Testis (tissue), 2 donors: ENCODE measurements at regions not wholly inside any gene's neighbourhood (a gene's known extent, or its start where the extent isn't known, plus 50 kb on each side); places are given as distances from the start of the nearest gene placed in this dataset.
"Not testable (repeated sequence)": the region's sequence is repeated elsewhere in the genome, so short reads cannot be mapped to it uniquely, and the experiment has no call there.

Source experiments
- DNase-seq: peaks from one replicate; pipeline ENCODE4 v3.0.0-alpha.2; 2019
- H3K27ac ChIP-seq, 2 donors: fragments of 200-600 bp; sonication (generic); one replicate each; pipeline ENCODE4 v1.5.1; 2019
- H3K27me3 ChIP-seq: fragments of 200-600 bp; sonication (generic); one replicate; pipeline ENCODE4 v1.5.1; 2019
- H3K36me3 ChIP-seq: fragments of 200-600 bp; sonication (generic); one replicate; pipeline ENCODE4 v1.5.1; 2017; ENCODE audit warnings: low read depth; ENCODE audit errors: missing control alignments
- H3K4me1 ChIP-seq: fragments of 200-600 bp; sonication (generic); one replicate; pipeline ENCODE4 v1.5.1; 2019
- H3K4me3 ChIP-seq, 2 donors: fragments of 200-600 bp; sonication (generic); one replicate each; pipeline ENCODE4 v1.5.1; 2017 to 2019
- H3K9me3 ChIP-seq: fragments of 200-600 bp; sonication (generic); one replicate; pipeline ENCODE4 v1.5.1; 2017
- POLR2A ChIP-seq: fragments of 450-650 bp; IDR thresholded peaks from one replicate; pipeline ENCODE4 v1.6.1; 2017; ENCODE audit warnings: antibody characterized with exemption, mild to moderate bottlenecking, moderate library complexity
- WGBS, 2 donors: methylation state at CpG; one replicate each; pipeline ENCODE4 v1.1.5; 2018; 5-methylcytosine and 5-hydroxymethylcytosine counted together
- intact Hi-C: fragments of 100-400 bp; cut with DNase I; formaldehyde crosslinking; loops from one replicate; pipeline ENCODE4 v1.15.1; 2023; ENCODE audit warnings: low total_unique reads
- TF ChIP-seq, protein P1 (sequence below), 3 experiments: fragments of 450-650 bp in 2 of 3; fragments of 200-600 bp in 1 of 3; sonication (generic) in 1 of 3; IDR thresholded peaks; one replicate each; pipeline ENCODE4 v1.5.1; 2016 to 2019; ENCODE audit warnings: antibody characterized with exemption in 3 of 3, mild to moderate bottlenecking in 2 of 3, moderate library complexity in 1 of 3

DNA sequence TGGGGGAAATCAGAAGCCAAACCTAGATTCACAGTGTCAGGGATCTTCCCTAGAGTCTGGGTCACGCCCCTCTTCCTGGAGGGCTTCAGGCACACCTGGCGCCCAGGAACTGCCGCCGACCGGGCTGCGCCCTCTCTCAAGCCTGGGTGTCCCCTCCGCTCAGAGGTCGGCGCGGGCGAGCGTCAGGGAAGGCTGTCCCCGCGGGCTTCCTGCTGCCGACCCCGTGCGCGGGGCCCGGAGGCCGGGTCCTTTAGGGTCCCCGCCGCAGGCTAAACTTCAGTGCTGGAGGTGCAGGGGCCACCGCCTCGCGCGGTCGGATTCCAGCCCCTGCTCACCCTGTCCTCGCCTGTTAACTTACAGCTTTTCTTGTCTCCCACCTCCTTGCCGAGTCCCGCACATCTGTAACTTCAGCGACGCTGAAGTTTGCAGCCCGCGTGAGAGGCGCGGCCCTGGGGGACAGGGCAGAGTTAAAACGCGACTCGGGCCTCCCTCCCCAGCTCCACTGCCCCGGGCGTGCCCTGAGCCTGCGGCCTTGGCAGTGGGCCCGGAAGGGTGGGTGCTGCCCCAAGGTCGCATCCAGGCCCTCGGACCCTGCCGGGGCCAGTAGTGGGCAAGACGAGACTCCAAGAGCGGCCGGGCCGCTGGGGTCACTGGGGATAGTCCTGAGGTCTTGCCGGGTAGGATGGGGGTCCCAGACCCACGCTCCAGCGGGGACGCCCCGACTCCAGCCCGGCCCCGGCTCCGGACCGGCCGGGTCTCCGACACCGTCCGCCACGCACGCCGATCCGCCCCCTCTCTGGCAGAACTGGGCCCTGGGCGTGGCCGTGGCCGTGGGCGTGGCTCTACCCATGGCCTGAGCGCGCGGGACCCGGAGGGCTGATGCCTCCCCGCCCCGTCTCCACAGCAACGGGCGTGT, 95.6 kb upstream of the ZNF98 start:
- Histone ChIP-seq H3K27me3 (no peaks in the 10 kb centered on the region), H3K4me3 (peak overlapping the region; percentile 34 to 51), H3K9me3 (no peaks in the 10 kb centered on the region), H3K36me3 (no peaks in the 10 kb centered on the region), H3K27ac (no peak overlapping the region), H3K4me1 (no peaks in the 10 kb centered on the region)
- 42 to 56% methylated on average over 42 to 76 of the region's 79 CpGs for WGBS, 2 donors
- DNase-seq: peak; percentile 29
- TF ChIP-seq POLR2A: no peak
- TF ChIP-seq, protein P1, sequence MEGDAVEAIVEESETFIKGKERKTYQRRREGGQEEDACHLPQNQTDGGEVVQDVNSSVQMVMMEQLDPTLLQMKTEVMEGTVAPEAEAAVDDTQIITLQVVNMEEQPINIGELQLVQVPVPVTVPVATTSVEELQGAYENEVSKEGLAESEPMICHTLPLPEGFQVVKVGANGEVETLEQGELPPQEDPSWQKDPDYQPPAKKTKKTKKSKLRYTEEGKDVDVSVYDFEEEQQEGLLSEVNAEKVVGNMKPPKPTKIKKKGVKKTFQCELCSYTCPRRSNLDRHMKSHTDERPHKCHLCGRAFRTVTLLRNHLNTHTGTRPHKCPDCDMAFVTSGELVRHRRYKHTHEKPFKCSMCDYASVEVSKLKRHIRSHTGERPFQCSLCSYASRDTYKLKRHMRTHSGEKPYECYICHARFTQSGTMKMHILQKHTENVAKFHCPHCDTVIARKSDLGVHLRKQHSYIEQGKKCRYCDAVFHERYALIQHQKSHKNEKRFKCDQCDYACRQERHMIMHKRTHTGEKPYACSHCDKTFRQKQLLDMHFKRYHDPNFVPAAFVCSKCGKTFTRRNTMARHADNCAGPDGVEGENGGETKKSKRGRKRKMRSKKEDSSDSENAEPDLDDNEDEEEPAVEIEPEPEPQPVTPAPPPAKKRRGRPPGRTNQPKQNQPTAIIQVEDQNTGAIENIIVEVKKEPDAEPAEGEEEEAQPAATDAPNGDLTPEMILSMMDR (IDR thresholded peaks at IDR 0.05): no peak
- intact Hi-C loops: no loop called here

DNA sequence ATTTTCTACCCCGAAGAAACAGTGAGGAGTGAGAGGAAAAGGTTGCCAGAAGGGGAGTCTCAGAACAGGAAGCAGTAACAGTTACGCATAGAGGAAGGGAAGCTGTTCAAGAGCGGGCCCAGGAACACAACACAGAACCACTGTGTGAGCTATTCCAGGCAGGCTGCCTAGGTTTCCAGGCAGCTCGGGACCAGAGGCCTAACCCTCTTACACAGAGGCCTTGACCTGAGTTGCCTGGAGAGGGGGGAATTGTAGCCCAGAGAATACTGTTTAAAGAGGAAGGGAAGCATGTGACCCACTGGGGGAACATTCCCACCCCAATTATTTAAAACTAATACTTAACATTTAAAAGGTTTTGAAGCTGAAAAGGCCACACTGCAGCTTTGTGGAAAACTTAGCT, 93.3 kb upstream of the ZNF98 start:
- H3K4me3 ChIP-seq: no peak overlapping the region
- intact Hi-C loops: no loop called here
- DNase-seq: no peak
- no peaks in the 10 kb centered on the region for H3K36me3 ChIP-seq
- no peak for TF ChIP-seq POLR2A
- TF ChIP-seq, protein P1 (IDR thresholded peaks at IDR 0.05): no peak
- 79 to 88% methylated on average over 4 of the region's 4 CpGs for WGBS, 2 donors
- no peaks in the 10 kb centered on the region for H3K4me1 ChIP-seq
- no peaks in the 10 kb centered on the region for H3K27me3 ChIP-seq
- H3K9me3 ChIP-seq: no peaks in the 10 kb centered on the region
- H3K27ac ChIP-seq: no peak overlapping the region

DNA sequence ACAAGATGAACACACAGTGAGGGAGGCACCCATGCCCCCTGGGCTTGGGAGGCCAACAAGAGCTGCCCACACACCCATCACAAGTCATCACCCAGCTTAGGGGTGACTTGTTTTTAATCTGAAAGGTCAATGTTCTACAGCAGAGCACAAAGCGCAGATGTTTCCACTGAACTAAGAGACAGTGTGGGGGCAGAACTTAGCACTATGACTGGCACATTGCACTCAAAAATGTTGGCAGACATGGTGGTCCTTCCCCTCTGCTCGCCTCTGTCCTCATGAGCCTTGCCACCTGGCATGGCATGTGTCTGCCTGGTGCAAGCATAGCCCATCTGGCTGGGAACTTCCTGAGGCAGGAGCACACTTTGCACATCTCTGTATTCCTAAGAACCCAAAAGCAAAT, 81.4 kb upstream of the ZNF98 start:
- Histone ChIP-seq H3K27me3 (no peaks in the 10 kb centered on the region), H3K9me3 (no peaks in the 10 kb centered on the region), H3K27ac (no peak overlapping the region), H3K36me3 (no peaks in the 10 kb centered on the region), H3K4me1 (no peaks in the 10 kb centered on the region), H3K4me3 (no peak overlapping the region)
- DNase-seq: no peak
- TF ChIP-seq, protein P1 (IDR thresholded peaks at IDR 0.05): no peak
- no peak for TF ChIP-seq POLR2A
- intact Hi-C loops: no loop called here
- 79 to 84% methylated on average over 2 of the region's 2 CpGs for WGBS, 2 donors

DNA sequence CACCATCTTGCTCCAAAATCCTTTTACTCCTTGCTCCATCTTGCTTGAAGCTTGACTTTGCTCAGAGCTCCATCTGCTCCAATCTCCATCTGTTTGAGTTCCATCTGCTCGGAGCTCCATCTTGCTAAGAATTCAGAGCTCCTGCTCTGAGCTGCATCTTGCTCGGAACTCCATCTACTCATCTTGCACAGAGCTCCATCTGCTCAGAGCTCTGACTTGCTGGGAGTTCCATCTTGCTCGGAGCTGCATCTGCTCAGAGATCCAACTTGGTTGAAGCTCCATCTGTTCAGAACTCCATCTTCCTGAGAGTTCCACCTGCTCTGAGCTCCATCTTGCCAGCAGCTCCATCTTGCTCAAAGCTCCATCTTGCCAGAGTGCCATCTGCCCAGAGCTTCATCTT, 80.6 kb upstream of the ZNF98 start:
- Histone ChIP-seq H3K27me3 (no peaks in the 10 kb centered on the region), H3K4me3 (no peak overlapping the region), H3K9me3 (no peaks in the 10 kb centered on the region), H3K27ac (no peak overlapping the region), H3K36me3 (no peaks in the 10 kb centered on the region), H3K4me1 (no peaks in the 10 kb centered on the region)
- TF ChIP-seq, protein P1 (IDR thresholded peaks at IDR 0.05): no peak
- TF ChIP-seq POLR2A: no peak
- 84 to 85% methylated on average over 3 of the region's 3 CpGs for WGBS, 2 donors
- intact Hi-C loops: no loop called here
- no peak for DNase-seq

DNA sequence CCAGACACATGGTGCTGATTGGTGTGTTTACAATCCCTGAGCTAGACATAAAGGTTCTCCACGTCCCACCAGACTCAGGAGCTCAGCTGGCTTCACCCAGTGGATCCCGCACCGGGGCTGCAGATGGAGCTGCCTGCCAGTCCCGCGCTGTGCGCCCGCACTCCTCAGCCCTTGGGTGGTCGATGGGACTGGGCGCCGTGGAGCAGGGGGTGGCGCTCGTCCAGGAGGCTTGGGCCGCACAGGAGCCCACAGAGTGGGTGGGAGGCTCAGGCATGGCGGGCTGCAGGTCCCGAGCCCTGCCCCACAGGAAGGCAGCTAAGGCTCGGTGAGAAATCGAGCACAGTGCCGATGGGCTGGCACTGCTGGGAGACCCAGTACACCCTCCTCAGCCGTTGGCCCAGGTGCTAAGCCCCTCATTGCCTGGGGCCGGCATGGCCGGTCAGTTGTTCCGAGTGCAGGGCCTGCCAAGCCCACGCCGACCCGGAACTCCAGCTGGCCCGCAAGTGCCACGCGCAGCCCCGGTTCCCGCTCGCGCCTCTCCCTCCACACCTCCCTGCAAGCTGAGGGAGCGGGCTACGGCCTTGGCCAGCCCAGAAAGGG, 76.8 kb upstream of the ZNF98 start:
- H3K27ac ChIP-seq, DNase-seq, H3K27me3 ChIP-seq, intact Hi-C loops, H3K36me3 ChIP-seq, H3K4me1 ChIP-seq, H3K9me3 ChIP-seq: not testable (repeated sequence)
- peak overlapping the region in 1 of 2 donors; percentile 12 for H3K4me3 ChIP-seq
- 86% methylated on average over 34 of the region's 34 CpGs; no CpG with 5 or more reads in 1 of the 2 donors for WGBS, 2 donors
